ENCODE measurements at regions not wholly inside any gene's neighbourhood (a gene's known extent, or its start where the extent isn't known, plus 50 kb on each side); places are given as distances from the start of the nearest gene placed in this dataset.

GRCh38 chr4:180967936-180968335 is 1275.3 kb upstream of the TENM3 start:
- H3K4me3 ChIP-seq (ENCODE audit: insufficient read depth in 1 of 2, low read depth in 1 of 2, low read length in 2 of 2): no peak overlapping the region
- no peaks in the 10 kb centered on the region for H3K4me1 ChIP-seq (ENCODE audit: control insufficient read depth, insufficient read depth, low read depth, low read length)
- no peak overlapping the region for H4K8ac ChIP-seq (ENCODE audit: low read length)
- no peak overlapping the region for H3K4ac ChIP-seq (ENCODE audit: low read depth in 1 of 2, low read length in 2 of 2)
- no peaks in the 10 kb centered on the region for H3K79me1 ChIP-seq (replicated peaks; ENCODE audit: low read length, poor library complexity, severe bottlenecking)
- H2BK5ac ChIP-seq (ENCODE audit: low read depth, low read length, poor library complexity, severe bottlenecking): no peak overlapping the region
- no peak overlapping the region for H2BK15ac ChIP-seq (ENCODE audit: low read depth, poor library complexity, severe bottlenecking)
- no peak overlapping the region for H4K91ac ChIP-seq (ENCODE audit: low read length)
- H3K4me2 ChIP-seq (ENCODE audit: low read length, poor library complexity, severe bottlenecking): no peak overlapping the region
- no peak overlapping the region for H2BK12ac ChIP-seq (ENCODE audit: low read length in 2 of 2)
- H3K14ac ChIP-seq (ENCODE audit: low read length in 2 of 2): no peak overlapping the region
- no peak overlapping the region for H2AK5ac ChIP-seq (ENCODE audit: low read length, severe bottlenecking)
- no peak overlapping the region for H3K27ac ChIP-seq (ENCODE audit: low read length, poor library complexity, severe bottlenecking)
- 56% methylated on average over 3 of the region's 3 CpGs for WGBS
- H2BK120ac ChIP-seq (ENCODE audit: low read depth, low read length): no peak overlapping the region
- no peak overlapping the region for H3K18ac ChIP-seq (ENCODE audit: low read depth in 1 of 2, low read length in 2 of 2)
- H3K9ac ChIP-seq (ENCODE audit: low read length): no peak overlapping the region
- H3K9me3 ChIP-seq (ENCODE audit: control insufficient read depth, low read length): no peaks in the 10 kb centered on the region
- DNase-seq: no peak
- H3K36me3 ChIP-seq (ENCODE audit: control insufficient read depth in 1 of 2, insufficient read depth in 2 of 2, low read depth in 1 of 2, low read length in 2 of 2): no peaks in the 10 kb centered on the region
- no peaks in the 10 kb centered on the region for H3K27me3 ChIP-seq (ENCODE audit: control insufficient read depth in 1 of 2, insufficient read depth in 1 of 2, low read length in 2 of 2)
- H2AFZ ChIP-seq (ENCODE audit: low read depth, low read length): no peak overlapping the region
- no peak overlapping the region for H3K23ac ChIP-seq (ENCODE audit: low read length in 2 of 2)

- H3K23ac ChIP-seq (ENCODE audit: low read length in 2 of 2): no peak overlapping the region
- no peak for DNase-seq
- H2BK5ac ChIP-seq (ENCODE audit: low read depth, low read length, poor library complexity, severe bottlenecking): no peak overlapping the region
- no peak overlapping the region for H3K4me2 ChIP-seq (ENCODE audit: low read length, poor library complexity, severe bottlenecking)
- no peaks in the 10 kb centered on the region for H3K9me3 ChIP-seq (ENCODE audit: control insufficient read depth, low read length)
- H3K79me1 ChIP-seq (replicated peaks; ENCODE audit: low read length, poor library complexity, severe bottlenecking): no peaks in the 10 kb centered on the region
- no peak overlapping the region for H2BK12ac ChIP-seq (ENCODE audit: low read length in 2 of 2)
- no peak overlapping the region for H3K14ac ChIP-seq (ENCODE audit: low read length in 2 of 2)
- no peak overlapping the region for H3K9ac ChIP-seq (ENCODE audit: low read length)
- no peak overlapping the region for H3K27ac ChIP-seq (ENCODE audit: low read length, poor library complexity, severe bottlenecking)
- H2AFZ ChIP-seq (ENCODE audit: low read depth, low read length): no peak overlapping the region
- H3K36me3 ChIP-seq (ENCODE audit: control insufficient read depth in 1 of 2, insufficient read depth in 2 of 2, low read depth in 1 of 2, low read length in 2 of 2): no peaks in the 10 kb centered on the region
- H3K4ac ChIP-seq (ENCODE audit: low read depth in 1 of 2, low read length in 2 of 2): no peak overlapping the region
- no peak overlapping the region for H2BK15ac ChIP-seq (ENCODE audit: low read depth, poor library complexity, severe bottlenecking)
- no peak overlapping the region for H4K91ac ChIP-seq (ENCODE audit: low read length)
- H3K27me3 ChIP-seq (ENCODE audit: control insufficient read depth in 1 of 2, insufficient read depth in 1 of 2, low read length in 2 of 2): no peaks in the 10 kb centered on the region
- H3K18ac ChIP-seq (ENCODE audit: low read depth in 1 of 2, low read length in 2 of 2): no peak overlapping the region
- 100% methylated on average over 3 of the region's 4 CpGs for WGBS
- no peak overlapping the region for H4K8ac ChIP-seq (ENCODE audit: low read length)
- no peak overlapping the region for H2AK5ac ChIP-seq (ENCODE audit: low read length, severe bottlenecking)
- no peak overlapping the region for H3K4me3 ChIP-seq (ENCODE audit: insufficient read depth in 1 of 2, low read depth in 1 of 2, low read length in 2 of 2)
- no peaks in the 10 kb centered on the region for H3K4me1 ChIP-seq (ENCODE audit: control insufficient read depth, insufficient read depth, low read depth, low read length)
- H2BK120ac ChIP-seq (ENCODE audit: low read depth, low read length): no peak overlapping the region
Observed at GRCh38 chr4:180973894-180974293, 1269.3 kb upstream of the TENM3 start.

GRCh38 chr4:180990931-180991330 is 1252.3 kb upstream of the TENM3 start:
- H3K79me1 ChIP-seq (replicated peaks; ENCODE audit: low read length, poor library complexity, severe bottlenecking): no peaks in the 10 kb centered on the region
- no peak overlapping the region for H2BK12ac ChIP-seq (ENCODE audit: low read length in 2 of 2)
- H3K27ac ChIP-seq (ENCODE audit: low read length, poor library complexity, severe bottlenecking): no peak overlapping the region
- no peak for DNase-seq
- H4K8ac ChIP-seq (ENCODE audit: low read length): no peak overlapping the region
- H2AK5ac ChIP-seq (ENCODE audit: low read length, severe bottlenecking): no peak overlapping the region
- H3K4me3 ChIP-seq (ENCODE audit: insufficient read depth in 1 of 2, low read depth in 1 of 2, low read length in 2 of 2): no peak overlapping the region
- no peak overlapping the region for H3K18ac ChIP-seq (ENCODE audit: low read depth in 1 of 2, low read length in 2 of 2)
- peaks cover 3% of the 10 kb centered on the region for H3K9me3 ChIP-seq (ENCODE audit: control insufficient read depth, low read length)
- no peak overlapping the region for H3K4ac ChIP-seq (ENCODE audit: low read depth in 1 of 2, low read length in 2 of 2)
- no peaks in the 10 kb centered on the region for H3K36me3 ChIP-seq (ENCODE audit: control insufficient read depth in 1 of 2, insufficient read depth in 2 of 2, low read depth in 1 of 2, low read length in 2 of 2)
- no peak overlapping the region for H3K4me2 ChIP-seq (ENCODE audit: low read length, poor library complexity, severe bottlenecking)
- H2BK15ac ChIP-seq (ENCODE audit: low read depth, poor library complexity, severe bottlenecking): no peak overlapping the region
- H3K4me1 ChIP-seq (ENCODE audit: control insufficient read depth, insufficient read depth, low read depth, low read length): no peaks in the 10 kb centered on the region
- no peak overlapping the region for H4K91ac ChIP-seq (ENCODE audit: low read length)
- no peak overlapping the region for H3K14ac ChIP-seq (ENCODE audit: low read length in 2 of 2)
- H2BK120ac ChIP-seq (ENCODE audit: low read depth, low read length): no peak overlapping the region
- H3K9ac ChIP-seq (ENCODE audit: low read length): no peak overlapping the region
- H3K27me3 ChIP-seq (ENCODE audit: control insufficient read depth in 1 of 2, insufficient read depth in 1 of 2, low read length in 2 of 2): no peaks in the 10 kb centered on the region
- H2BK5ac ChIP-seq (ENCODE audit: low read depth, low read length, poor library complexity, severe bottlenecking): no peak overlapping the region
- WGBS: 100% methylated on average over 1 of the region's 3 CpGs
- H2AFZ ChIP-seq (ENCODE audit: low read depth, low read length): no peak overlapping the region
- no peak overlapping the region for H3K23ac ChIP-seq (ENCODE audit: low read length in 2 of 2)

GRCh38 chr4:180993244-180993836 is 1249.9 kb upstream of the TENM3 start:
- Histone ChIP-seq H2BK5ac (ENCODE audit: low read depth, low read length, poor library complexity, severe bottlenecking) (no peak overlapping the region), H2AK5ac (ENCODE audit: low read length, severe bottlenecking) (no peak overlapping the region), H3K27ac (ENCODE audit: low read length, poor library complexity, severe bottlenecking) (no peak overlapping the region), H3K14ac (ENCODE audit: low read length in 2 of 2) (no peak overlapping the region), H3K27me3 (ENCODE audit: control insufficient read depth in 1 of 2, insufficient read depth in 1 of 2, low read length in 2 of 2) (no peaks in the 10 kb centered on the region), H3K4me1 (ENCODE audit: control insufficient read depth, insufficient read depth, low read depth, low read length) (no peaks in the 10 kb centered on the region), H2BK120ac (ENCODE audit: low read depth, low read length) (no peak overlapping the region), H2AFZ (ENCODE audit: low read depth, low read length) (no peak overlapping the region), H3K79me1 (replicated peaks; ENCODE audit: low read length, poor library complexity, severe bottlenecking) (no peaks in the 10 kb centered on the region), H3K23ac (ENCODE audit: low read length in 2 of 2) (no peak overlapping the region), H3K4me2 (ENCODE audit: low read length, poor library complexity, severe bottlenecking) (no peak overlapping the region), H3K9ac (ENCODE audit: low read length) (no peak overlapping the region), H3K36me3 (ENCODE audit: control insufficient read depth in 1 of 2, insufficient read depth in 2 of 2, low read depth in 1 of 2, low read length in 2 of 2) (no peaks in the 10 kb centered on the region), H4K8ac (ENCODE audit: low read length) (no peak overlapping the region), H3K18ac (ENCODE audit: low read depth in 1 of 2, low read length in 2 of 2) (no peak overlapping the region), H3K4me3 (ENCODE audit: insufficient read depth in 1 of 2, low read depth in 1 of 2, low read length in 2 of 2) (no peak overlapping the region), H3K4ac (ENCODE audit: low read depth in 1 of 2, low read length in 2 of 2) (no peak overlapping the region), H2BK15ac (ENCODE audit: low read depth, poor library complexity, severe bottlenecking) (no peak overlapping the region), H3K9me3 (ENCODE audit: control insufficient read depth, low read length) (peaks cover 3% of the 10 kb centered on the region), H2BK12ac (ENCODE audit: low read length in 2 of 2) (no peak overlapping the region), H4K91ac (ENCODE audit: low read length) (no peak overlapping the region)
- no peak for DNase-seq
- WGBS: 75% methylated on average over 1 of the region's 1 CpG

All from mesenchymal stem cell (in vitro differentiated cells and primary cell).